ENCODE measurements at regions not wholly inside any gene's neighbourhood (a gene's known extent, or its start where the extent isn't known, plus 50 kb on each side); places are given as distances from the start of the nearest gene placed in this dataset.

- Histone ChIP-seq H3K36me3 (no peaks in the 10 kb centered on the region), H3K27ac (no peak overlapping the region), H3K9me3 (no peaks in the 10 kb centered on the region), H3K4me3 (no peak overlapping the region), H3K4me1 (no peaks in the 10 kb centered on the region), H3K27me3 (no peaks in the 10 kb centered on the region)
- no peak for DNase-seq
- TF ChIP-seq CTCF (IDR thresholded peaks at IDR 0.05) (no peak), POLR2A (IDR thresholded peaks at IDR 0.05) (no peak)
- intact Hi-C loops (cut with DNase I; ENCODE audit: low total_unique reads) = no loop called here
Observed at GRCh38 chr11:134504146-134504905, 92.3 kb upstream of the B3GAT1 start.

GRCh38 chr11:134503596-134503995 lies 91.6 kb upstream of the B3GAT1 start:
- no peak overlapping the region for H3K27ac ChIP-seq
- no peak overlapping the region for H3K4me3 ChIP-seq
- no peaks in the 10 kb centered on the region for H3K36me3 ChIP-seq
- intact Hi-C loops (cut with DNase I; ENCODE audit: low total_unique reads) = no loop called here
- no peak for TF ChIP-seq CTCF (IDR thresholded peaks at IDR 0.05)
- no peak for TF ChIP-seq POLR2A (IDR thresholded peaks at IDR 0.05)
- DNase-seq = no peak
- H3K27me3 ChIP-seq = no peaks in the 10 kb centered on the region
- H3K4me1 ChIP-seq = no peaks in the 10 kb centered on the region
- H3K9me3 ChIP-seq = no peaks in the 10 kb centered on the region

- no peak for DNase-seq
- H3K27me3 ChIP-seq = no peaks in the 10 kb centered on the region
- intact Hi-C loops (cut with DNase I; ENCODE audit: low total_unique reads) = no loop called here
- no peaks in the 10 kb centered on the region for H3K4me1 ChIP-seq
- H3K27ac ChIP-seq = no peak overlapping the region
- no peaks in the 10 kb centered on the region for H3K36me3 ChIP-seq
- TF ChIP-seq POLR2A (IDR thresholded peaks at IDR 0.05) = no peak
- no peak for TF ChIP-seq CTCF (IDR thresholded peaks at IDR 0.05)
- no peaks in the 10 kb centered on the region for H3K9me3 ChIP-seq
- no peak overlapping the region for H3K4me3 ChIP-seq
Observed at GRCh38 chr11:134503100-134503499, 91.1 kb upstream of the B3GAT1 start.

GRCh38 chr11:134502153-134502550 lies 90.1 kb upstream of the B3GAT1 start:
- Histone ChIP-seq H3K27ac (no peak overlapping the region), H3K9me3 (no peaks in the 10 kb centered on the region), H3K36me3 (no peaks in the 10 kb centered on the region), H3K4me3 (no peak overlapping the region), H3K4me1 (no peaks in the 10 kb centered on the region), H3K27me3 (no peaks in the 10 kb centered on the region)
- DNase-seq = no peak
- TF ChIP-seq CTCF (IDR thresholded peaks at IDR 0.05) (no peak), POLR2A (IDR thresholded peaks at IDR 0.05) (no peak)
- intact Hi-C loops (cut with DNase I; ENCODE audit: low total_unique reads) = no loop called here

GRCh38 chr11:134501406-134502152 lies 89.5 kb upstream of the B3GAT1 start:
- intact Hi-C loops (cut with DNase I; ENCODE audit: low total_unique reads) = no loop called here
- Histone ChIP-seq H3K36me3 (no peaks in the 10 kb centered on the region), H3K4me1 (no peaks in the 10 kb centered on the region), H3K27me3 (no peaks in the 10 kb centered on the region), H3K27ac (no peak overlapping the region), H3K9me3 (no peaks in the 10 kb centered on the region), H3K4me3 (no peak overlapping the region)
- TF ChIP-seq POLR2A (IDR thresholded peaks at IDR 0.05) (no peak), CTCF (IDR thresholded peaks at IDR 0.05) (no peak)
- no peak for DNase-seq

All from uterus (tissue), 3 donors.